Mucosa of descending colon (tissue), 3 donors: ENCODE measurements at regions not wholly inside any gene's neighbourhood (a gene's known extent, or its start where the extent isn't known, plus 50 kb on each side); places are given as distances from the start of the nearest gene placed in this dataset.

Source experiments
- ATAC-seq: fragments of 200-7000 bp; cut with Tn5 transposase; one replicate; pipeline ENCODE4 v1.9.1; 2020; ENCODE audit warnings: mild to moderate bottlenecking, moderate library complexity
- DNase-seq, 3 donors: peaks; one replicate each; pipeline ENCODE4 v3.0.0-alpha.2; 2020
- H3K36me3 ChIP-seq: fragments of 200-600 bp; one replicate; pipeline ENCODE4 v1.8.0; 2021; ENCODE audit warnings: low read depth, mild to moderate bottlenecking
- H3K4me1 ChIP-seq: fragments of 200-600 bp; one replicate; pipeline ENCODE4 v1.8.0; 2021; ENCODE audit warnings: low read depth, mild to moderate bottlenecking
- H3K4me3 ChIP-seq: fragments of 200-600 bp; one replicate; pipeline ENCODE4 v1.8.0; 2021; ENCODE audit warnings: mild to moderate bottlenecking
- H3K9me3 ChIP-seq: fragments of 200-600 bp; one replicate; pipeline ENCODE4 v1.8.0; 2021; ENCODE audit warnings: mild to moderate bottlenecking
- CTCF ChIP-seq: fragments of 200-600 bp; IDR thresholded peaks from one replicate; pipeline ENCODE4 v1.8.0; 2022; ENCODE audit warnings: antibody characterized with exemption, mild to moderate bottlenecking
- intact Hi-C, 2 donors: fragments of 100-400 bp; cut with DNase I in 1 of 2; cut with micrococcal nuclease in 1 of 2; formaldehyde crosslinking; loops; one replicate each; pipeline versions ENCODE4 v1.11.0 to v1.11.1; 2022; cut with DNase I, micrococcal nuclease
- donor health status: DM: no; HTN: no; CAD: no; lungs with moderate emphysema.
- donor health status: DM: no; HTN: no; CAD: no.
- donor health status: DM: no; HTN: yes; CAD: no.

GRCh38 chr7:89401099-89401498 is 605.6 kb upstream of the TEX47 start:
- H3K36me3 ChIP-seq, result no peaks in the 10 kb centered on the region
- no peak for ATAC-seq
- H3K4me1 ChIP-seq, result no peaks in the 10 kb centered on the region
- H3K9me3 ChIP-seq, result peaks cover 4% of the 10 kb centered on the region
- no peak overlapping the region for H3K4me3 ChIP-seq
- intact Hi-C loops, result no loop called here
- no peak for DNase-seq
- no peak for TF ChIP-seq CTCF

GRCh38 chr7:89401690-89402089 is 606.2 kb upstream of the TEX47 start:
- no peak for DNase-seq
- ATAC-seq, result no peak

DNA sequence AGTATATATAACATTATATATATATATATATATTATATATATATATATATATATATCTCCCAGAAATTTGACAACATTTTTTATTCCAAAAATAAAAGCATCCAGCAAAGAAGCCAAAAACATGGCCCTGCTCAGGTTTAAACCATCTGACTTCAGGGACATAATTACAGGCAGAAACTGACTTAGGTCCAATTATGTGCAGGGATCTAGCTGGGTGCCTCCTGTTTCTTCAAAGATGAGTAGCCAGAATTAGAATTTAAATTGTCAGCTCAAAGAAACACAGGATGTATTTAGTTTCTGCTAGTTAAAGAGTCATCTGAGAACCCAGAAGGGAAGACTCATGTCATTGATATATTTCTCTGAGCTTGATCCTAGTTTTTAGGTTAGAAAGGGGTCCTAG is 656.4 kb upstream of the TEX47 start:
- no peak for ATAC-seq
- intact Hi-C loops, result no loop called here
- Histone ChIP-seq H3K36me3 (no peaks in the 10 kb centered on the region), H3K4me1 (no peaks in the 10 kb centered on the region), H3K9me3 (peaks cover 3% of the 10 kb centered on the region), H3K4me3 (no peak overlapping the region)
- no peak for DNase-seq
- TF ChIP-seq CTCF, result no peak

More at GRCh38 chr7:89401690-89402089, 606.2 kb upstream of the TEX47 start:
- no peaks in the 10 kb centered on the region for H3K36me3 ChIP-seq
- peaks cover 4% of the 10 kb centered on the region for H3K9me3 ChIP-seq
- intact Hi-C loops, result no loop called here
- H3K4me3 ChIP-seq, result no peak overlapping the region
- H3K4me1 ChIP-seq, result no peaks in the 10 kb centered on the region
- no peak for TF ChIP-seq CTCF

GRCh38 chr7:89456556-89456955 is 661.0 kb upstream of the TEX47 start:
- intact Hi-C loops, result no loop called here
- DNase-seq (no peak), ATAC-seq (no peak)
- Histone ChIP-seq H3K4me1 (no peaks in the 10 kb centered on the region), H3K36me3 (no peaks in the 10 kb centered on the region), H3K9me3 (peaks cover 4% of the 10 kb centered on the region), H3K4me3 (no peak overlapping the region)
- TF ChIP-seq CTCF, result no peak

GRCh38 chr7:89458114-89458513 is 662.6 kb upstream of the TEX47 start:
- H3K4me3 ChIP-seq, result no peak overlapping the region
- intact Hi-C loops, result no loop called here
- ATAC-seq (no peak), DNase-seq (no peak)
- peaks cover 4% of the 10 kb centered on the region for H3K9me3 ChIP-seq
- H3K4me1 ChIP-seq, result no peaks in the 10 kb centered on the region
- no peak for TF ChIP-seq CTCF
- no peaks in the 10 kb centered on the region for H3K36me3 ChIP-seq

DNA sequence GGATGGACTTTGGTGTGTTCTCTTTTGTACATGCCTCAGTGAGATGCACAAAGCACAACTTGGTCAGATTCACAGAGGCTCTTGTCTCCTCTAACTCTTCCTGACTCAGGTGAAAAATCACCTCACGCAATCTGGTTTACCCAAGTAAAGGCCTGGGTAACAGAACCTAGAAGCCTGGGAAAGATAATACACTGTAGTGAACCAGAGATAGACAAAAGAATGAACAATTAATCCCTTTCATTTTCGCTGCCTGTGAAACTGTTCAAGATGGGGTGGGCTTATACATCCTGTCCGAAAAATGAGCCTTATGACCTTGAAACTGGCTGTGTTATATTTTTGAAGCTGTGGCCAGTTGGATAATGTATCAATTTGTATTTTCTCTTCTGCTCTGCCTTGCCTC is 678.9 kb upstream of the TEX47 start:
- H3K9me3 ChIP-seq, result peaks cover 5% of the 10 kb centered on the region
- ATAC-seq, result no peak
- H3K36me3 ChIP-seq, result no peaks in the 10 kb centered on the region
- intact Hi-C loops, result no loop called here
- TF ChIP-seq CTCF, result no peak
- H3K4me1 ChIP-seq, result no peaks in the 10 kb centered on the region
- no peak for DNase-seq
- no peak overlapping the region for H3K4me3 ChIP-seq
